Breast epithelium (tissue), 4 donors: ENCODE measurements at regions not wholly inside any gene's neighbourhood (a gene's known extent, or its start where the extent isn't known, plus 50 kb on each side); places are given as distances from the start of the nearest gene placed in this dataset.

Source experiments
- DNase-seq, 2 donors: peaks; one replicate each; pipeline ENCODE4 v3.0.0-alpha.2; 2019; ENCODE audit warnings: low spot score in 2 of 2
- H3K27ac ChIP-seq, 2 donors: fragments of 200-600 bp; sonication (generic) in 1 of 2; one replicate each; pipeline ENCODE4 v1.5.1; 2016 to 2019; ENCODE audit warnings: mild to moderate bottlenecking in 1 of 2
- H3K27me3 ChIP-seq, 2 donors: fragments of 200-600 bp; sonication (generic) in 1 of 2; one replicate each; pipeline versions ENCODE4 v1.5.1 to v1.6.0; 2017 to 2019; ENCODE audit warnings: control low read depth in 1 of 2, mild to moderate bottlenecking in 1 of 2
- H3K36me3 ChIP-seq: fragments of 200-600 bp; one replicate; pipeline ENCODE4 v1.5.1; 2019
- H3K4me1 ChIP-seq, 2 donors: fragments of 200-600 bp; sonication (generic); one replicate each; pipeline ENCODE4 v1.5.1; 2016 to 2019; ENCODE audit warnings: control low read depth in 1 of 2
- H3K4me3 ChIP-seq, 3 donors: fragments of 200-600 bp; sonication (generic); 1 replicate in 2 of 3; 2 replicates in 1 of 3; pipeline ENCODE4 v1.5.1; 2016 to 2019; ENCODE audit warnings: mild to moderate bottlenecking in 3 of 3, moderate library complexity in 2 of 3
- H3K9me3 ChIP-seq, 2 donors: fragments of 200-600 bp; sonication (generic) in 1 of 2; one replicate each; pipeline ENCODE4 v1.5.1; 2016 to 2019; ENCODE audit warnings: control low read depth in 1 of 2
- POLR2A ChIP-seq: fragments of 450-650 bp; IDR thresholded peaks from one replicate; pipeline ENCODE4 v1.6.1; 2016; ENCODE audit warnings: antibody characterized with exemption, mild to moderate bottlenecking, moderate library complexity
- POLR2AphosphoS5 ChIP-seq, 3 donors: sonication (generic); formaldehyde crosslinking; IDR thresholded peaks; one replicate each; pipeline ENCODE4 v1.6.1; 2017; ENCODE audit warnings: antibody characterized with exemption in 3 of 3
- intact Hi-C: fragments of 100-400 bp; cut with DNase I; formaldehyde crosslinking; loops from one replicate; pipeline ENCODE4 v1.15.1; 2023; ENCODE audit warnings: low total_unique reads
- TF ChIP-seq, protein P1 (sequence below), 3 donors: fragments of 450-650 bp; IDR thresholded peaks; one replicate each; pipeline ENCODE4 v1.5.1; 2016 to 2017; ENCODE audit warnings: antibody characterized with exemption in 3 of 3, mild to moderate bottlenecking in 3 of 3, moderate library complexity in 3 of 3

DNA sequence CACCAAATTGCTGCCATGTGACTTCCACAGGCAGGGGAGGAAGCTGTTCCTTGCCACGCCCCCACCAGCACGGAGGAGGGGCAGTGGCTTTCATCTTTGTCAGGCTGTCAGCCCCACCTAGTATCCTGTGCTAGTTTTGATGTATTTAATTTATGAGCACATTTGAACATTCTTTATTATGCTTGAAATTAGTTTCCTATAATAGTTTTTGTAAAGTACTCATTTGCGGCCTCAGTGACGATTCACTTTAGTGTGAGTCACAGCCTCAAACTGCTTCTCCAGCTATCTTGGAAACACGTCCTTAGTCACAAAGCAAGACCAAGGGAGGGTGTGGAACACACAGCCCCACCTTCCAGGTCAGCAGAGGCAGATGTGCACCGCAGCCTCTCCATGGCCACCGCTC lies 239.9 kb upstream of the ATP10A start:
- intact Hi-C loops = no loop called here
- no peak for DNase-seq
- TF ChIP-seq, protein P1, sequence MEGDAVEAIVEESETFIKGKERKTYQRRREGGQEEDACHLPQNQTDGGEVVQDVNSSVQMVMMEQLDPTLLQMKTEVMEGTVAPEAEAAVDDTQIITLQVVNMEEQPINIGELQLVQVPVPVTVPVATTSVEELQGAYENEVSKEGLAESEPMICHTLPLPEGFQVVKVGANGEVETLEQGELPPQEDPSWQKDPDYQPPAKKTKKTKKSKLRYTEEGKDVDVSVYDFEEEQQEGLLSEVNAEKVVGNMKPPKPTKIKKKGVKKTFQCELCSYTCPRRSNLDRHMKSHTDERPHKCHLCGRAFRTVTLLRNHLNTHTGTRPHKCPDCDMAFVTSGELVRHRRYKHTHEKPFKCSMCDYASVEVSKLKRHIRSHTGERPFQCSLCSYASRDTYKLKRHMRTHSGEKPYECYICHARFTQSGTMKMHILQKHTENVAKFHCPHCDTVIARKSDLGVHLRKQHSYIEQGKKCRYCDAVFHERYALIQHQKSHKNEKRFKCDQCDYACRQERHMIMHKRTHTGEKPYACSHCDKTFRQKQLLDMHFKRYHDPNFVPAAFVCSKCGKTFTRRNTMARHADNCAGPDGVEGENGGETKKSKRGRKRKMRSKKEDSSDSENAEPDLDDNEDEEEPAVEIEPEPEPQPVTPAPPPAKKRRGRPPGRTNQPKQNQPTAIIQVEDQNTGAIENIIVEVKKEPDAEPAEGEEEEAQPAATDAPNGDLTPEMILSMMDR (IDR thresholded peaks at IDR 0.05) = no peak
- TF ChIP-seq POLR2AphosphoS5 (IDR thresholded peaks at IDR 0.05) = no peak
- TF ChIP-seq POLR2A = no peak
- no peaks in the 10 kb centered on the region for H3K27me3 ChIP-seq
- H3K36me3 ChIP-seq = no peaks in the 10 kb centered on the region
- no peak overlapping the region for H3K27ac ChIP-seq
- H3K4me3 ChIP-seq = peak overlapping the region in 1 of 3 donors; percentile 22
- H3K4me1 ChIP-seq = no peaks in the 10 kb centered on the region
- H3K9me3 ChIP-seq = peaks cover 0 to 8% of the 10 kb centered on the region in 2 donors

- H3K4me3 ChIP-seq = no peak overlapping the region
- H3K36me3 ChIP-seq = no peaks in the 10 kb centered on the region
- no peaks in the 10 kb centered on the region for H3K4me1 ChIP-seq
- no peak overlapping the region for H3K27ac ChIP-seq
- TF ChIP-seq POLR2AphosphoS5 (IDR thresholded peaks at IDR 0.05) = no peak
- TF ChIP-seq, protein P1 (IDR thresholded peaks at IDR 0.05) = no peak
- TF ChIP-seq POLR2A = no peak
- H3K27me3 ChIP-seq = no peaks in the 10 kb centered on the region
- H3K9me3 ChIP-seq = peaks cover 0 to 8% of the 10 kb centered on the region in 2 donors
- intact Hi-C loops = no loop called here
- no peak for DNase-seq
Observed at GRCh38 chr15:26102365-26102764, 239.2 kb upstream of the ATP10A start.

- H3K4me3 ChIP-seq = no peak overlapping the region
- peaks cover 0 to 4% of the 10 kb centered on the region in 2 donors for H3K9me3 ChIP-seq
- intact Hi-C loops = no loop called here
- no peaks in the 10 kb centered on the region for H3K27me3 ChIP-seq
- DNase-seq = no peak
- no peaks in the 10 kb centered on the region for H3K36me3 ChIP-seq
- H3K4me1 ChIP-seq = no peaks in the 10 kb centered on the region
- TF ChIP-seq, protein P1 (IDR thresholded peaks at IDR 0.05) = no peak
- TF ChIP-seq POLR2AphosphoS5 (IDR thresholded peaks at IDR 0.05) (no peak), POLR2A (no peak)
- no peak overlapping the region for H3K27ac ChIP-seq
Observed at GRCh38 chr15:26101443-26101842, 238.3 kb upstream of the ATP10A start.

GRCh38 chr15:26098801-26099200 lies 235.7 kb upstream of the ATP10A start:
- Histone ChIP-seq H3K4me3 (no peak overlapping the region), H3K4me1 (no peaks in the 10 kb centered on the region), H3K27ac (no peak overlapping the region), H3K36me3 (no peaks in the 10 kb centered on the region), H3K9me3 (no peaks in the 10 kb centered on the region), H3K27me3 (no peaks in the 10 kb centered on the region)
- no peak for DNase-seq
- intact Hi-C loops = no loop called here
- TF ChIP-seq POLR2A = no peak
- TF ChIP-seq, protein P1 (IDR thresholded peaks at IDR 0.05) = no peak
- no peak for TF ChIP-seq POLR2AphosphoS5 (IDR thresholded peaks at IDR 0.05)

DNA sequence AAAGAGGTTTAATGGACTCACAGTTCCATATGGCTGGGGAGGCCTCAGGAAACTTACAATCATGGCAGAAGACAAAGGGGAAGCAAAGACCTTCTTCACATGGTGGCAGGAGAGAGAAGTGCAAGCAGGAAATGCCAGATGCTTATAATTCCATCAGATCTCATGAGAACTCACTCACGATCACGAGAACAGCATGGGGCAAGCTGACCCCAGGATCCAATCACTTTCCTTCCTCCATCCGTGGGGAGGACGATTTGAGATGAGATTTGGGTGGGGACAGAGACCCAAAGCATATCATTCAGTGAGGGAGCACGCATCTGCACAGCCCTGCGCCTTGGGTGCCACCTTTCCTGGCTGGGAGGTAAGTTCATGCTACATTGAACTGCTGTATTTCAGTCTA lies 234.1 kb upstream of the ATP10A start:
- H3K27ac ChIP-seq = no peak overlapping the region
- no peaks in the 10 kb centered on the region for H3K27me3 ChIP-seq
- DNase-seq = no peak
- no peak overlapping the region for H3K4me3 ChIP-seq
- H3K9me3 ChIP-seq = no peaks in the 10 kb centered on the region
- intact Hi-C loops = no loop called here
- no peaks in the 10 kb centered on the region for H3K4me1 ChIP-seq
- TF ChIP-seq POLR2A = no peak
- no peak for TF ChIP-seq POLR2AphosphoS5 (IDR thresholded peaks at IDR 0.05)
- TF ChIP-seq, protein P1 (IDR thresholded peaks at IDR 0.05) = no peak
- no peaks in the 10 kb centered on the region for H3K36me3 ChIP-seq
